Upper lobe of left lung (tissue), 4 donors: ENCODE measurements at regions not wholly inside any gene's neighbourhood (a gene's known extent, or its start where the extent isn't known, plus 50 kb on each side); places are given as distances from the start of the nearest gene placed in this dataset.

ENCODE experiments used
- POLR2A ChIP-seq, 4 donors: fragments of 450-650 bp; IDR thresholded peaks; one replicate each; pipeline ENCODE4 v1.5.1; 2016 to 2017; ENCODE audit warnings: antibody characterized with exemption in 4 of 4, mild to moderate bottlenecking in 2 of 4
- TF ChIP-seq, protein P1 (sequence below), 6 experiments: fragments of 450-650 bp in 4 of 6; fragments of 200-600 bp in 2 of 6; sonication (generic) in 2 of 6; IDR thresholded peaks; one replicate each; pipeline ENCODE4 v1.5.1; 2016 to 2019; ENCODE audit warnings: antibody characterized with exemption in 6 of 6

DNA sequence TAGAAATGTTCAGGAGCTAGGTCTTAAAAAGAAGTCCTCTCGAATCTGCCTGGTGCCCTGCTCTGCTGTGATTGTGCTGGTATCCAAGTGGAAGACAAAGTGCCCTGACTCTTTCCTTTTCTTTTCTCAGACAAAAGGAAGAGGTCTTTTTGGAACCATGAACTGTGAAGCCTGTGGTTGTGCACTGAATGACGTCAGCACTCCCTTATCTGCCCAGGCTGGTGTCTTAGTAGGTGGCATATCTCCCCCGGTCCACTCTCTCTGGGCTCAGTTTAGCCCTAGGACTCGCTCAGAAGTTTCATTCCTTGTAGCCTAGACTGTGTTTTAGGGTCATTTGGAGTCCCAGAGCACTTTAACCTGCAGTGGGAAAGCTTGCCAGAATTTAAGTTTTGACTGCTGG, 400.3 kb upstream of the CT83 start:
- TF ChIP-seq, protein P1, sequence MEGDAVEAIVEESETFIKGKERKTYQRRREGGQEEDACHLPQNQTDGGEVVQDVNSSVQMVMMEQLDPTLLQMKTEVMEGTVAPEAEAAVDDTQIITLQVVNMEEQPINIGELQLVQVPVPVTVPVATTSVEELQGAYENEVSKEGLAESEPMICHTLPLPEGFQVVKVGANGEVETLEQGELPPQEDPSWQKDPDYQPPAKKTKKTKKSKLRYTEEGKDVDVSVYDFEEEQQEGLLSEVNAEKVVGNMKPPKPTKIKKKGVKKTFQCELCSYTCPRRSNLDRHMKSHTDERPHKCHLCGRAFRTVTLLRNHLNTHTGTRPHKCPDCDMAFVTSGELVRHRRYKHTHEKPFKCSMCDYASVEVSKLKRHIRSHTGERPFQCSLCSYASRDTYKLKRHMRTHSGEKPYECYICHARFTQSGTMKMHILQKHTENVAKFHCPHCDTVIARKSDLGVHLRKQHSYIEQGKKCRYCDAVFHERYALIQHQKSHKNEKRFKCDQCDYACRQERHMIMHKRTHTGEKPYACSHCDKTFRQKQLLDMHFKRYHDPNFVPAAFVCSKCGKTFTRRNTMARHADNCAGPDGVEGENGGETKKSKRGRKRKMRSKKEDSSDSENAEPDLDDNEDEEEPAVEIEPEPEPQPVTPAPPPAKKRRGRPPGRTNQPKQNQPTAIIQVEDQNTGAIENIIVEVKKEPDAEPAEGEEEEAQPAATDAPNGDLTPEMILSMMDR (IDR thresholded peaks at IDR 0.05) = no peak
- TF ChIP-seq POLR2A (IDR thresholded peaks at IDR 0.05) = no peak
